HepG2 (cell line): ENCODE measurements at regions not wholly inside any gene's neighbourhood (a gene's known extent, or its start where the extent isn't known, plus 50 kb on each side); places are given as distances from the start of the nearest gene placed in this dataset.

Source experiments
- ATAC-seq: fragments of 200-7000 bp; cut with Tn5 transposase; 3 replicates; pipeline ENCODE4 v1.9.1; 2020; ENCODE audit warnings: mild to moderate bottlenecking, moderate library complexity
- BruUV-seq: library from RNA; stranded (reverse); fragments of 400-500 nt; replicated peaks from 2 replicates; lab custom pipeline; 2021; lab: Mats Ljungman, UMichigan
- CTCF ChIA-PET: fragments of 300-600 bp; formaldehyde crosslinking; extraction: SDS; loops from one replicate; lab custom pipeline; 2021; ENCODE audit warnings: low total read pairs, inconsistent platforms, low intra/inter-chr PET ratio; lab: Yijun Ruan, JAX
- POLR2A ChIA-PET: fragments of 350-600 bp; sonication (Branson Sonifier 250); formaldehyde crosslinking; loops from one replicate; lab custom pipeline; 2020; ENCODE audit warnings: antibody characterized with exemption, inconsistent platforms; lab: Yijun Ruan, JAX
- DNase-seq: peaks from one replicate; pipeline ENCODE4 v3.0.0-alpha.2; 2015; ENCODE audit warnings: low spot score
- FAIRE-seq: peaks from 3 replicates; lab custom pipeline; 2011; peaks lifted over from hg19 to GRCh38; lab: Jason Lieb, UNC
- H2AFZ ChIP-seq: one replicate; pipeline ENCODE4 v1.6.1; 2011; ENCODE audit warnings: low read length, inconsistent platforms
- H3K27ac ChIP-seq: fragments of 300-600 bp; 3 replicates; pipeline ENCODE4 v1.8.0; 2011; ENCODE audit warnings: mixed run types, mild to moderate bottlenecking, mixed read lengths, low read length, inconsistent platforms; ENCODE audit not compliant: insufficient read depth; ENCODE audit errors: extremely low read length
- H3K27me3 ChIP-seq, 2 experiments: fragments of 200-600 bp in 1 of 2; 2 replicates in 1 of 2; 3 replicates in 1 of 2; pipeline versions ENCODE4 v1.6.0 to v1.8.0; 2011; ENCODE audit warnings: low read length in 2 of 2, mild to moderate bottlenecking in 2 of 2, moderate library complexity in 2 of 2, inconsistent platforms in 1 of 2; ENCODE audit not compliant: insufficient read depth in 2 of 2, control insufficient read depth in 1 of 2
- H3K36me3 ChIP-seq, 2 experiments: fragments of 200-600 bp in 1 of 2; replicated peaks in 1 of 2; 2 replicates in 1 of 2; 3 replicates in 1 of 2; pipeline versions ENCODE4 v1.5.1 to v1.8.0; 2011; ENCODE audit warnings: low read length in 2 of 2, inconsistent platforms in 1 of 2; ENCODE audit not compliant: insufficient read depth in 2 of 2, control insufficient read depth in 1 of 2
- H3K4me1 ChIP-seq: 2 replicates; pipeline ENCODE4 v1.5.1; 2012; ENCODE audit warnings: low read length, inconsistent platforms; ENCODE audit not compliant: insufficient read depth
- H3K4me2 ChIP-seq: 2 replicates; pipeline ENCODE4 v1.6.0; 2011; ENCODE audit warnings: low read depth, low read length, inconsistent platforms
- H3K4me3 ChIP-seq, 3 experiments: fragments of 200-600 bp in 1 of 3; sonication (generic), shearing (Covaris generic) in 1 of 3; replicated peaks in 1 of 3; 2 replicates each; pipeline ENCODE4 v1.5.1; 2011 to 2016; ENCODE audit warnings: low read length in 3 of 3, inconsistent platforms in 2 of 3, low read depth in 2 of 3, mild to moderate bottlenecking in 2 of 3, control low read depth in 1 of 3, mixed read lengths in 1 of 3; ENCODE audit not compliant: insufficient read depth in 1 of 3
- H3K79me2 ChIP-seq: one replicate; pipeline ENCODE4 v1.6.1; 2011; ENCODE audit warnings: low read length, inconsistent platforms; ENCODE audit not compliant: insufficient read depth
- H3K9ac ChIP-seq: 2 replicates; pipeline ENCODE4 v1.6.0; 2011; ENCODE audit warnings: mild to moderate bottlenecking, low read depth, low read length, inconsistent platforms; ENCODE audit not compliant: insufficient read depth
- H3K9me3 ChIP-seq: 2 replicates; pipeline ENCODE4 v1.5.1; 2012; ENCODE audit warnings: mild to moderate bottlenecking, low read length
- H4K20me1 ChIP-seq: 2 replicates; pipeline ENCODE4 v1.6.0; 2011; ENCODE audit warnings: inconsistent platforms, mild to moderate bottlenecking, low read length, moderate library complexity; ENCODE audit not compliant: insufficient read depth
- AGO1 ChIP-seq: fragments of 200-400 bp; formaldehyde crosslinking; IDR thresholded peaks from 2 replicates; pipeline ENCODE4 v1.6.1; 2017; ENCODE audit warnings: mild to moderate bottlenecking, low read depth, low read length, moderate library complexity; ENCODE audit not compliant: poor library complexity, severe bottlenecking
- ATF1 ChIP-seq: IDR thresholded peaks from 2 replicates; pipeline ENCODE4 v1.6.1; 2016; ENCODE audit warnings: mild to moderate bottlenecking, control low read depth
- FOXO1 ChIP-seq: sonication (generic); formaldehyde crosslinking; IDR thresholded peaks from 2 replicates; pipeline ENCODE4 v1.4.0; 2020; ENCODE audit warnings: missing genetic modification reagents
- GABPA ChIP-seq, 2 experiments: IDR thresholded peaks; 2 replicates each; pipeline ENCODE4 v1.6.1; 2011 to 2016; ENCODE audit warnings: low read depth in 2 of 2, low read length in 1 of 2, missing biosample characterization in 1 of 2, missing genetic modification characterization in 1 of 2
- LCORL ChIP-seq, 2 experiments: fragments of 450-650 bp in 1 of 2; sonication (generic) in 1 of 2; formaldehyde crosslinking in 1 of 2; IDR thresholded peaks; 2 replicates each; pipeline versions ENCODE4 v1.5.0 to v1.6.1; 2017 to 2020; ENCODE audit warnings: antibody characterized with exemption in 1 of 2, missing genetic modification reagents in 1 of 2
- ONECUT2 ChIP-seq: sonication (generic); formaldehyde crosslinking; IDR thresholded peaks from 2 replicates; pipeline ENCODE4 v1.4.0; 2020; ENCODE audit warnings: missing genetic modification reagents
- PBX3 ChIP-seq: sonication (generic); formaldehyde crosslinking; IDR thresholded peaks from 2 replicates; pipeline ENCODE4 v1.8.1; 2023; ENCODE audit warnings: missing genetic modification reagents, inconsistent platforms, borderline replicate concordance
- SCMH1 ChIP-seq: sonication (generic); formaldehyde crosslinking; IDR thresholded peaks from 2 replicates; pipeline ENCODE4 v1.9.0; 2021; ENCODE audit warnings: missing genetic modification reagents, mild to moderate bottlenecking, borderline replicate concordance
- ZNF276 ChIP-seq: sonication (generic); formaldehyde crosslinking; IDR thresholded peaks from 2 replicates; pipeline ENCODE4 v1.4.0; 2020; ENCODE audit warnings: mild to moderate bottlenecking, low read depth, missing genetic modification reagents
- ZNF430 ChIP-seq: sonication (generic); formaldehyde crosslinking; IDR thresholded peaks from 2 replicates; pipeline ENCODE4 v1.9.0; 2021; ENCODE audit warnings: mild to moderate bottlenecking, missing genetic modification reagents
- ZNF674 ChIP-seq: sonication (generic); formaldehyde crosslinking; IDR thresholded peaks from 2 replicates; pipeline ENCODE4 v1.5.0; 2020; ENCODE audit warnings: low read depth, mild to moderate bottlenecking, missing genetic modification reagents
- WGBS: methylation state at CpG from one replicate; pipeline ENCODE4 v1.1.6; 2017; ENCODE audit warnings: low lambda C conversion rate; 5-methylcytosine and 5-hydroxymethylcytosine counted together
- in situ Hi-C: cut with HindIII; loops from 2 replicates; pipeline ENCODE4 v1.10.0; 2017; ENCODE audit warnings: low pct_unique_long_range_greater_than_20kb; ENCODE audit not compliant: extremely low pct_ligation_motif_present
- intact Hi-C: fragments of 100-400 bp; cut with micrococcal nuclease; formaldehyde crosslinking; loops from one replicate; pipeline ENCODE4 v1.10.0; 2022; ENCODE audit not compliant: unreplicated experiment

GRCh38 chr11:8796941-8797340 lies 114.0 kb upstream of the AKIP1 start (continued):
- no peak for TF ChIP-seq LCORL (IDR thresholded peaks at IDR 0.05)
- no peak for TF ChIP-seq LCORL (CRISPR knock-in tag; IDR thresholded peaks at IDR 0.05)
- no peak for TF ChIP-seq ONECUT2 (CRISPR knock-in tag)
- TF ChIP-seq GABPA (IDR thresholded peaks at IDR 0.05; ENCODE audit: low read depth, low read length) = no peak
- TF ChIP-seq GABPA (CRISPR knock-in tag; IDR thresholded peaks at IDR 0.05; ENCODE audit: low read depth) = no peak
- TF ChIP-seq FOXO1 (CRISPR knock-in tag) = no peak
- no peak for TF ChIP-seq SCMH1

- Histone ChIP-seq H3K4me2 (no peak overlapping the region), H3K79me2 (peaks cover 2% of the 10 kb centered on the region), H3K9me3 (no peaks in the 10 kb centered on the region), H3K4me1 (peaks cover 16% of the 10 kb centered on the region), H4K20me1 (no peaks in the 10 kb centered on the region), H3K9ac (no peak overlapping the region), H3K27ac (no peak overlapping the region), H3K27me3 (no peaks in the 10 kb centered on the region), H2AFZ (no peak overlapping the region), H3K36me3 (no peaks in the 10 kb centered on the region), H3K4me3 (no peak overlapping the region)
- in situ Hi-C loops = no loop called here
- ChIA-PET POLR2A (no interaction called here), CTCF (no interaction called here)
- BruUV-seq = no TSS peak
- 98% methylated on average over 2 of the region's 2 CpGs for WGBS
- FAIRE-seq = no peak
- no peak for ATAC-seq
- intact Hi-C loops = no loop called here
- TF ChIP-seq AGO1 = no peak
- TF ChIP-seq ZNF674 (CRISPR knock-in tag) = no peak
- no peak for TF ChIP-seq ZNF276
- no peak for TF ChIP-seq ATF1 (CRISPR knock-in tag)
- no peak for TF ChIP-seq PBX3 (CRISPR knock-in tag)
- no peak for TF ChIP-seq ZNF430 (CRISPR knock-in tag)
- no peak for DNase-seq
Observed at GRCh38 chr11:8799273-8799672, 111.7 kb upstream of the AKIP1 start.
